Stomach (tissue), 4 donors: ENCODE measurements at regions not wholly inside any gene's neighbourhood (a gene's known extent, or its start where the extent isn't known, plus 50 kb on each side); places are given as distances from the start of the nearest gene placed in this dataset.

Experiments used
- CTCF ChIP-seq, 7 experiments: fragments of 450-650 bp in 4 of 7; fragments of 200-600 bp in 3 of 7; sonication (generic) in 3 of 7; IDR thresholded peaks; one replicate each; pipeline ENCODE4 v1.5.1; 2016 to 2019; ENCODE audit warnings: antibody characterized with exemption in 7 of 7, control low read depth in 2 of 7, mild to moderate bottlenecking in 1 of 7
- EP300 ChIP-seq: sonication (generic); formaldehyde crosslinking; IDR thresholded peaks from one replicate; pipeline ENCODE4 v1.6.1; 2017; ENCODE audit warnings: antibody characterized with exemption
- POLR2A ChIP-seq, 4 donors: fragments of 450-650 bp; IDR thresholded peaks; one replicate each; pipeline ENCODE4 v1.6.1; 2016; ENCODE audit warnings: antibody characterized with exemption in 4 of 4, control low read depth in 2 of 4, mild to moderate bottlenecking in 1 of 4, moderate library complexity in 1 of 4

- TF ChIP-seq CTCF (IDR thresholded peaks at IDR 0.05): no peak
- TF ChIP-seq EP300: no peak
- TF ChIP-seq POLR2A (IDR thresholded peaks at IDR 0.05): no peak
Measured at GRCh38 chr1:59032228-59032627, 248.4 kb upstream of the JUN start.
